AG09319 (cell line): ENCODE measurements at regions not wholly inside any gene's neighbourhood (a gene's known extent, or its start where the extent isn't known, plus 50 kb on each side); places are given as distances from the start of the nearest gene placed in this dataset.
A peak's percentile ranks its signal among the peaks of the same experiment; 100 is the strongest.

Experiments
- DNase-seq: peaks from one replicate; pipeline ENCODE4 v3.0.0-alpha.2; 2010; ENCODE audit warnings: low read depth; ENCODE audit errors: extremely low read depth
- TF ChIP-seq, protein P1 (sequence below): IDR thresholded peaks from 2 replicates; pipeline ENCODE4 v1.5.1; 2011; ENCODE audit warnings: low read depth, mild to moderate bottlenecking, inconsistent platforms, low read length, moderate library complexity

DNA sequence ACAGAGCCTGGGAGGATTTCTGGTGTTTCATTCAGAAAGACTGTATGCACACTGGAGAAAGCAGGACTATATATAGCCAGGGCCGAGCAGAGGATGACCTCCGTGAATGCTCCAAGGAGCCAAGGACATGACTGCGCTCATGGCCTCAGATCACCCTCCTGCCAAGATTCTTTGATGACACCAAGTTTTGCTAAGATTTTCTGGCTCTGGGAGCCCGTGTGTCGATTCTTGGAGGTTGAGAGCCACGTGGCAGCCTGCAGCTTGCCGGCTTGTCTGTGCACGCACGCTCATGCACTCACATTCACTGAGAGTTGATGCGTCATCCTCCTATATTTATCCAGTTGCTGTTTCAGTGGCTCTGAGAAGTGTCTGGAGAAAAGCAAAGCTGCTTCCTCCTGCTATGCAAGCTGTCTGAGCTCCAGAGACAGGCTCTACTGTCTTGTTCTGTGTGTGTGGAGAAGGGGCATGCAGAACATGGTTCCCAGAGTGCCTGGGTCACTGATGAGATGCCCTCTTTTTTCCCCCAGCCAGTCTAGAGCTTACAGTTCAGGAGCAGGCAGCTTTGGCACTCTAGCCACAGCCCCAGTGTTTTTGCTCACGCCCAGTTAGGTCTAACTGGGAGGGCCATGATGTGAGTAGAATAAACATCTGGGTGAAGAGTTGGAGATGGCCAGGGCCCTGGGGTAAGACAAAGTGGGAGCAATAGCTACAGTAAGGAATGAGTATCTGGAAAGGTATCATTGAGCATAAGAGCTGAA lies 64.9 kb upstream of the SCOC start:
- DNase-seq = no peak
- TF ChIP-seq, protein P1, sequence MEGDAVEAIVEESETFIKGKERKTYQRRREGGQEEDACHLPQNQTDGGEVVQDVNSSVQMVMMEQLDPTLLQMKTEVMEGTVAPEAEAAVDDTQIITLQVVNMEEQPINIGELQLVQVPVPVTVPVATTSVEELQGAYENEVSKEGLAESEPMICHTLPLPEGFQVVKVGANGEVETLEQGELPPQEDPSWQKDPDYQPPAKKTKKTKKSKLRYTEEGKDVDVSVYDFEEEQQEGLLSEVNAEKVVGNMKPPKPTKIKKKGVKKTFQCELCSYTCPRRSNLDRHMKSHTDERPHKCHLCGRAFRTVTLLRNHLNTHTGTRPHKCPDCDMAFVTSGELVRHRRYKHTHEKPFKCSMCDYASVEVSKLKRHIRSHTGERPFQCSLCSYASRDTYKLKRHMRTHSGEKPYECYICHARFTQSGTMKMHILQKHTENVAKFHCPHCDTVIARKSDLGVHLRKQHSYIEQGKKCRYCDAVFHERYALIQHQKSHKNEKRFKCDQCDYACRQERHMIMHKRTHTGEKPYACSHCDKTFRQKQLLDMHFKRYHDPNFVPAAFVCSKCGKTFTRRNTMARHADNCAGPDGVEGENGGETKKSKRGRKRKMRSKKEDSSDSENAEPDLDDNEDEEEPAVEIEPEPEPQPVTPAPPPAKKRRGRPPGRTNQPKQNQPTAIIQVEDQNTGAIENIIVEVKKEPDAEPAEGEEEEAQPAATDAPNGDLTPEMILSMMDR = no peak

- no peak for DNase-seq
- TF ChIP-seq, protein P1 = no peak
These were observed 68.4 kb upstream of the SCOC start for GRCh38 chr4:140305053-140305452.

GRCh38 chr4:140304346-140304745 lies 69.1 kb upstream of the SCOC start:
- no peak for DNase-seq

GRCh38 chr4:140302151-140302859 lies 71.1 kb upstream of the SCOC start:
- DNase-seq = no peak
- TF ChIP-seq, protein P1 = no peak

More at GRCh38 chr4:140304346-140304745, 69.1 kb upstream of the SCOC start:
- TF ChIP-seq, protein P1 = no peak

DNA sequence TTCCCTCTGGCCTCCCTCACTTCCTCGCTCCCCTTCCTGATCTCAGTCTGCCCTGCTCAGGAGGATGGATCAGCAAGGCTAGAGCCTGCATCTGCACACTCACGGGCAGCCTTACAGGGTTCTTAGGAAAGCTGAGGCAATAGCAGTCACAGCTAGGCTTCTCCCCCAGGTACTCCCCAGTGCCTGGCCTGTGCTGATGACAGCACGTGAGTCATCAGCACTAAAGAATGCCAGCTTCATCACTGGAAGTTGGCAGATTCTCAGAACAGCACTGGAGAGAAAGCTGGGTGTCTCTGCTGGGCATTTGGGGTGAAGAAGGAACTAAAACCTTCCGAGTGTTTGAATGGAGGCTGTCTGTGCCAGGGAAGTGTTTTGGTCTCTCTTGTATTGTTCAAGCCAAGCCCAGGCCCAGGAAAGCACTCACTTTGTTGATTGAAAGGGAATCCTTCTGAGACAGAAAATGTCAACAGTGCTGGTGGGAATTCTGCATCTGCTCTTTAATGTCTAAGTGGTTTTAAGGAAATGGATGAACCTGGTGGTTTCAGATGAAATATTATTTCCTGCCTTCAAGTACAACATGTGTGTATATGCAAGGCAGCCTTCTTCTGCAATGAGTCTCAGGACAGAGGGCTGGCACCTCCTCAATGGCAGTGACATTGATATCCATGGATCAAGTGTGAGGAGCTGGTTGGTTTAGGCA lies 73.0 kb upstream of the SCOC start:
- peak; percentile 19 for DNase-seq
- TF ChIP-seq, protein P1 = no peak

DNA sequence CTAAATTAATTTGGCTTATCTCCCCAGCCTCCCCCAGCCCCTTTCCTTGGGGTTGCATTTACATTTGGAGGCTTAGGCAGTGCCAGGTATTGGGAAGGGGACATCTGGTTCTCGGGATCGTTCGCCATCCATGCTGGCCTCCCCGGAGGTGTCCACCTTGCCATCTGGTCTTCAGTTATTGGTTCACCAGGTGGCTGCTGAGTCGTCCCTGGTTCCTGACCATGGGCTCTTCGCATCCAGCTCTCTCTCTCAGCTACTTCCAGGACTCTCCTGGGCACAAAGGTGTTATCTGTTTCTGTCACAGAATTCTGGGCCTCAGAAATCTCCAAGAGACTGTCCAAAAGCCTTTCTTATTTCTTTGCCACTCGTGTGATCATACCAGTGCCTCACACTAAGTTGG lies 75.4 kb upstream of the SCOC start:
- TF ChIP-seq, protein P1 = no peak
- DNase-seq = no peak

DNA sequence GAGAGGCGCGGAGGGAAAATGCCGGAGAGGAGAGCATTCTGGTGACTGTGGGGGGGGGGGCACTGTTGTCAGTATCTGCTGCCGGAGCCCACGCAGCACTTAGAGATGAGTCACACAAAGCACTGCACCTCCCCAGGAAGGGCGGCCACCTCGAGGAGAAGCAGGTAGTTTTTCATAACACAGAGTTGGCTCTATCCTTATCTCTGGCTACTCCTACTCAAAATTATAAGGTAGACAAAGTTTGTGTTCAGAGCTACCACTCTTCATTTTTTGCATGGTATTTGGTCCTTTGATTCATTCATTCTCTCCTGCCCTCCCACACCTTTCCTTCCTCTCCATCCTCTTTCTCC lies 76.2 kb upstream of the SCOC start:
- TF ChIP-seq, protein P1 = no peak
- no peak for DNase-seq
